Testis (tissue), 2 donors: ENCODE measurements at regions not wholly inside any gene's neighbourhood (a gene's known extent, or its start where the extent isn't known, plus 50 kb on each side); places are given as distances from the start of the nearest gene placed in this dataset.

ENCODE experiments used
- POLR2A ChIP-seq: fragments of 450-650 bp; IDR thresholded peaks from one replicate; pipeline ENCODE4 v1.6.1; 2017; ENCODE audit warnings: antibody characterized with exemption, mild to moderate bottlenecking, moderate library complexity
- TF ChIP-seq, protein P1 (sequence below), 3 experiments: fragments of 450-650 bp in 2 of 3; fragments of 200-600 bp in 1 of 3; sonication (generic) in 1 of 3; IDR thresholded peaks; one replicate each; pipeline ENCODE4 v1.5.1; 2016 to 2019; ENCODE audit warnings: antibody characterized with exemption in 3 of 3, mild to moderate bottlenecking in 2 of 3, moderate library complexity in 1 of 3

DNA sequence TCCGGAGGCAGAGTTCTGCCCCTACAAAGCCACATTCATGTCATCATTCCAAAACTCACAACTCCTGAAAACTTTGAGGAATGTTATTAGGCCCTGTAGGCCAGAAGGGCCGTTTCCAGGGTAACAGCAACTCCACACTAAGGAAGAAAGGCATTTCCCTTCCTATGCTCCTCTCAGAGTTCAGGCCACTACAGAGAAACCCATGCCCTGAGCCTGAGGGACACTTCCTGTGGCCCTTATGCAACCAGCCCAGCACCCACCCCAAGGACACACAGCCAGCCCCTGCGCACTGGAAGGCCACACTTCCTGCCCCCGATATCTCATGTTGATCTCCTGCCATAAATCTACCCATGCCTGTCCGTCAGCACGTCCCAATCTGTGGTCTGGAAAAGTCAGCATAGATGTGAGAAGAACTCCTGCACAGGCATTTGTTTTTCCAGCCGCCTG, 289.3 kb downstream of the BCOR start:
- TF ChIP-seq, protein P1, sequence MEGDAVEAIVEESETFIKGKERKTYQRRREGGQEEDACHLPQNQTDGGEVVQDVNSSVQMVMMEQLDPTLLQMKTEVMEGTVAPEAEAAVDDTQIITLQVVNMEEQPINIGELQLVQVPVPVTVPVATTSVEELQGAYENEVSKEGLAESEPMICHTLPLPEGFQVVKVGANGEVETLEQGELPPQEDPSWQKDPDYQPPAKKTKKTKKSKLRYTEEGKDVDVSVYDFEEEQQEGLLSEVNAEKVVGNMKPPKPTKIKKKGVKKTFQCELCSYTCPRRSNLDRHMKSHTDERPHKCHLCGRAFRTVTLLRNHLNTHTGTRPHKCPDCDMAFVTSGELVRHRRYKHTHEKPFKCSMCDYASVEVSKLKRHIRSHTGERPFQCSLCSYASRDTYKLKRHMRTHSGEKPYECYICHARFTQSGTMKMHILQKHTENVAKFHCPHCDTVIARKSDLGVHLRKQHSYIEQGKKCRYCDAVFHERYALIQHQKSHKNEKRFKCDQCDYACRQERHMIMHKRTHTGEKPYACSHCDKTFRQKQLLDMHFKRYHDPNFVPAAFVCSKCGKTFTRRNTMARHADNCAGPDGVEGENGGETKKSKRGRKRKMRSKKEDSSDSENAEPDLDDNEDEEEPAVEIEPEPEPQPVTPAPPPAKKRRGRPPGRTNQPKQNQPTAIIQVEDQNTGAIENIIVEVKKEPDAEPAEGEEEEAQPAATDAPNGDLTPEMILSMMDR (IDR thresholded peaks at IDR 0.05), result no peak
- no peak for TF ChIP-seq POLR2A
